ENCODE measurements at regions not wholly inside any gene's neighbourhood (a gene's known extent, or its start where the extent isn't known, plus 50 kb on each side); places are given as distances from the start of the nearest gene placed in this dataset.

DNA sequence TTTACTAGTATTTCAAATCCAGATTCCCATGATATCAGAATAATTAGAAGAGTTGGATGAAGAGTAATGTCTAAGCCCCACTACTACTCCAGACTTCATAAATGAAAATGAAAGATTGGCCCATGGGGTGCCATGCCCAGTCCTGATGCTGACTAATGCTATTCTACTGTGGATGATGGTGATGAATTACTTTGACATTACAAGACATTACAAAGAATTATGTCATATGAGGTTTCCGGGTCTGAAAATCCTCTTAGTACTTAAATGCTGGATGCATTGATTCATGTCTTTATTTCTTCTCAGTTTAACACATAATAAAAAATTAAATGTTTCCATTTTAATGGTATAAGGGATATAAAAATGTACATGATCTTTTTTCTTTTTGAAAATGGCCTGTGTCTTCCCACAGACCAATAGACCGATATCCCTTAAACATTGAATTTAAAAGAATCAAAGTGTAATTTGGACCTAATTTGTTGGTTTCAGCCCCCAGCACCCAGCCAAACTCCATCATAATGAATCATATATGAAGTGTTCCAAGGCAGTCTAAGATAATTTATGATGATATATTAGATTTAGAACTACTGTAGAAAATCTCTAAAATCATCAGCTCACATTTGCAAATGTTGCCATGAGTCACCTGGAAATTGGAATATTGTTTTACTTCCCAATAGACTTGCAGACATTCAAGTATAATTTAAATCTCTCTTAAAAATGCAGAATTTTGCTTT lies 223.6 kb upstream of the SGCD start:
- H3K27ac ChIP-seq = no peak overlapping the region
- TF ChIP-seq, protein P1, sequence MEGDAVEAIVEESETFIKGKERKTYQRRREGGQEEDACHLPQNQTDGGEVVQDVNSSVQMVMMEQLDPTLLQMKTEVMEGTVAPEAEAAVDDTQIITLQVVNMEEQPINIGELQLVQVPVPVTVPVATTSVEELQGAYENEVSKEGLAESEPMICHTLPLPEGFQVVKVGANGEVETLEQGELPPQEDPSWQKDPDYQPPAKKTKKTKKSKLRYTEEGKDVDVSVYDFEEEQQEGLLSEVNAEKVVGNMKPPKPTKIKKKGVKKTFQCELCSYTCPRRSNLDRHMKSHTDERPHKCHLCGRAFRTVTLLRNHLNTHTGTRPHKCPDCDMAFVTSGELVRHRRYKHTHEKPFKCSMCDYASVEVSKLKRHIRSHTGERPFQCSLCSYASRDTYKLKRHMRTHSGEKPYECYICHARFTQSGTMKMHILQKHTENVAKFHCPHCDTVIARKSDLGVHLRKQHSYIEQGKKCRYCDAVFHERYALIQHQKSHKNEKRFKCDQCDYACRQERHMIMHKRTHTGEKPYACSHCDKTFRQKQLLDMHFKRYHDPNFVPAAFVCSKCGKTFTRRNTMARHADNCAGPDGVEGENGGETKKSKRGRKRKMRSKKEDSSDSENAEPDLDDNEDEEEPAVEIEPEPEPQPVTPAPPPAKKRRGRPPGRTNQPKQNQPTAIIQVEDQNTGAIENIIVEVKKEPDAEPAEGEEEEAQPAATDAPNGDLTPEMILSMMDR (conservative IDR thresholded peaks at IDR 0.05) = no peak

DNA sequence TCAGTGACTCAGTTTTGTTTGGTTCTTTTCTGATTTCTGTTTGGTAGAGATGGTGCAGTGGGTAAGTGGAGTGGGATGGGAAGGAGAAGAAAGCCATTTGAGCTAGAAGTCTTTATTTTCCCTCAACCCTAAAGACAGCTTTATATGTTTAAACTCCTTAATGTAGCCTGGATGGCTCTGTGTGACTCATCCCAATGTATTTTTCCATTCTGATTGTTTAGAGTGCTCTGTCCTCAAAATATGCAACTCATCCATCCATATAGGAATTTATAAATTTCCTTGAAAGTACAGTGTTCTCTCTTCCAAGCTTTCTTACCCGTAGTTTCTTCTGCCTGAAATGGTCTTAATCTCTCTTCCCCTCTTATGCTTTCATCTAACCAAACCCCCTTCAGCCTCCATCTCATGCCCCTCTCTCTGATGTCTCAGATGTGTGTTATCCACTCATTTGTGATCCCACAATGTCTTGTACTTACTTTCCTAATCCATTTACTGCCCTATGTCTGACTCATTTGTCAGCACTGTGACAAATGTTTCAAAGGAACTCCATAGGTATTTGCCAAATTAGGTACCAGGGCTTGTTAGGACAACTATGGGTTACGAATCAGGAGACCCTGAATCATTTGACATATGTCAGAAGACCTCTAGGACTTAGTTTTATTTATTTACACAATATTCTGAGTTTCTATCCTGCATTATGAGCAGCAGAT lies 217.5 kb upstream of the SGCD start:
- TF ChIP-seq, protein P1 (conservative IDR thresholded peaks at IDR 0.05) = no peak
- no peak overlapping the region for H3K27ac ChIP-seq

DNA sequence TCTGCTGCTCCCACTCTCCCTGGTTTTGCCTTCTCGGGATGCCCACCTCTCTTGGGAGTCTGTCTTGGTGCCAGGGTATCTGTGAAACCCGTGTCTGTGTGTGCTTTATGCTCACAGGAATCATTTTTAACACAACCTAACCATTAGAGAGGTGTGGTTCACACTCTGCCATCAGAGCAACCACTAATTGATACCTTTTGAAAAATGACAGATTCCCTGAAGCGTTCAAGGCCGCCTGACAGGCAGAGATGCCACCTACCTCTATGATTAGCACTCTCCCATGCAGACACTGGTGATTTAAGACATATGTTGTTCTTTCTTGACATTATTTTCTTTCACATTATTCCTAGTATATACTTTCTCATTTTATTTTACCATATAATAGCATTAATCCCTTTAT lies 207.3 kb upstream of the SGCD start:
- TF ChIP-seq, protein P1 (conservative IDR thresholded peaks at IDR 0.05) = no peak
- H3K27ac ChIP-seq = no peak overlapping the region

DNA sequence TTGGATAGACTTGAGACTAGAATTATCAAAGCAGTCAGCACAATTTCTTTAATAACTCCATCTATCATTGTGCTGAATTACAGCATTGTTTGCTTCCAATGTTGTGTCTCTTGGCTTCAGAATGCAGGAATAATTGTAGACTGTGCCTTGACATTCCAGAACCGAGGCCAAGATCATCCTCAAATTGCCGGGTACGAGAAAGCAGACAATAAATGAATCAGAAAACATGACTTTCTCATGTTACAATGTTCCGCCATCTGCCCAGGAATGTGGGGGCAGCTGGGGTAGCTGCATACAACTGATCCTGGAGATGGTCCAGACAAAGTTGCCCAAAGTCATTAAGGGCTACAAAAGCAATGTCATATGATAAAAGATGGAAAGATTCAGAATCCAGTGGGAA lies 206.2 kb upstream of the SGCD start:
- no peak overlapping the region; the same call in 1 of the 2 replicates for H3K27ac ChIP-seq
- TF ChIP-seq, protein P1 (conservative IDR thresholded peaks at IDR 0.05) = no peak

DNA sequence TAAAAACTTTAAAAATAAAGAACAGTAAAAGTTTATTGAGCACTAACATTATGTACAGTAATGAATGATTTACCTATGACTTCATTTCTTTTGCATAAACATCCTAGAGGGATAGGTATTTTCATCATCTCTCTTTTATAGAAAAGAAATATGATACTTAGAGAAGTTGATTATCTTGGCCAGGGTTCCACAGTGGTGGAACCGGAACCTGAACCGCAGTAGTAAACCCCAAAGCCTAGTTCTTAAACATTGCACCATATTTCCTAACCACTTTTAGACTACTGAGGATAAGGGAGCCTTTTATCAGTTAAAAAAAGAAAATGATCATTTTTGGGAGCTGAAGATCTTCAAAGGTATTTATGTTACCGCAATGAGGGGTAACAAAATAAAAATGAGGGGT lies 205.7 kb upstream of the SGCD start:
- TF ChIP-seq, protein P1 (conservative IDR thresholded peaks at IDR 0.05) = no peak
- H3K27ac ChIP-seq = no peak overlapping the region; the same call in 1 of the 2 replicates

DNA sequence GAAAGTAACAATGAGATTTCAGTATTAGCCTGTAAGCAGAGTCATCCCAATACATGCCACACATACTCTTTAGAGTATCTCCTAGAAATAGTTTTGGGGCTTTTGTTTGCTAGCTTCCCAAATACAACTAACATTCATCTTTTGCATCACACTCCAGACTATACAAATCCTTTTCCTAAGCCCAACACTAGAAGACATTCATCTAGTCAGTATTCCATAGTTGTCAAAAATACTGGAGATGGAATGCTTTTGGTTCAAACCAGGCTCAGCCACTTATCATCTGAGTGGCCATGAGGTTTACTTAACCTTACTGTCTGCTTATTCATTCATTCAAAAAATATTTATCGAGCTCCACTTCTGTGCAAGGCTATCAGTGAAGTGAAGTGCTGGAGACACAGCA lies 205.1 kb upstream of the SGCD start:
- TF ChIP-seq, protein P1 (conservative IDR thresholded peaks at IDR 0.05) = no peak
- no peak overlapping the region for H3K27ac ChIP-seq

DNA sequence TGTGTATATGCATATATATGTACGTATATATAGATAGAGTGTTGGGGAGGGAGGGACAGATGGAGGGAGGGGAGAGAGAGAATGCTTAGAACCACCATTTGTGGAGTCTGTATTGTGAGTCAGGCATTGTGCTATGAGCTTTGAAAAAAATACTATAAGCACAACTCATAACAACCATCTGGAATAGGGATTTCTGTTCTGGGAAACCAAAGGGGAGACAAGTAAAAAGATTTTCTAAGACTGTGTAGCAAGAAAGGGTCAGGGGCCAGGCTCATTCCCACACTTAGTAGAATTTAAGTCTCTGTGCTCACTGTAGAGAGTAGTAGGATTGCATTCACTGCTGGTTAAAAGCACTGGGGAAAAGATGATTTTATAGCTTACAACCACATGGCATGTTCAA lies 202.3 kb upstream of the SGCD start:
- TF ChIP-seq, protein P1 (conservative IDR thresholded peaks at IDR 0.05) = no peak
- H3K27ac ChIP-seq = no peak overlapping the region
